ENCODE measurements at regions not wholly inside any gene's neighbourhood (a gene's known extent, or its start where the extent isn't known, plus 50 kb on each side); places are given as distances from the start of the nearest gene placed in this dataset.

DNA sequence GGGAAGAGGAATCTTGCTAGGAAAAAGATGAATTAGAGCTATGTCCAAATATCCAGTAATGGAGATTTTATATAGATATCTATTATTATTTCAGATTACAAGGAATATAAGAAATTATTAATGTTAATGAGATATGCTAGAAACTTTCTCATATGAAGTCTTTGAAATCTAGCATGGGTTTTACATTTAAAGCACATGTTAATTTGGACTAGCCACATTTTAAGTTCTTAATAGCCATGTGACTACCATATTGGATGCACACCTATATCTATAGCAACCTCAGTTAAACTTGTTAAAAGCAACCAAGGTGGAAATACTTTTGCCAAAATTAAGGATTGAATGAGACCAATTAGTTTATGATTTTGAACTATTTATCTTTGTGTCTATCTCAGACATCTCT is 86.7 kb upstream of the CNTNAP4 start:
- TF ChIP-seq, protein P1, sequence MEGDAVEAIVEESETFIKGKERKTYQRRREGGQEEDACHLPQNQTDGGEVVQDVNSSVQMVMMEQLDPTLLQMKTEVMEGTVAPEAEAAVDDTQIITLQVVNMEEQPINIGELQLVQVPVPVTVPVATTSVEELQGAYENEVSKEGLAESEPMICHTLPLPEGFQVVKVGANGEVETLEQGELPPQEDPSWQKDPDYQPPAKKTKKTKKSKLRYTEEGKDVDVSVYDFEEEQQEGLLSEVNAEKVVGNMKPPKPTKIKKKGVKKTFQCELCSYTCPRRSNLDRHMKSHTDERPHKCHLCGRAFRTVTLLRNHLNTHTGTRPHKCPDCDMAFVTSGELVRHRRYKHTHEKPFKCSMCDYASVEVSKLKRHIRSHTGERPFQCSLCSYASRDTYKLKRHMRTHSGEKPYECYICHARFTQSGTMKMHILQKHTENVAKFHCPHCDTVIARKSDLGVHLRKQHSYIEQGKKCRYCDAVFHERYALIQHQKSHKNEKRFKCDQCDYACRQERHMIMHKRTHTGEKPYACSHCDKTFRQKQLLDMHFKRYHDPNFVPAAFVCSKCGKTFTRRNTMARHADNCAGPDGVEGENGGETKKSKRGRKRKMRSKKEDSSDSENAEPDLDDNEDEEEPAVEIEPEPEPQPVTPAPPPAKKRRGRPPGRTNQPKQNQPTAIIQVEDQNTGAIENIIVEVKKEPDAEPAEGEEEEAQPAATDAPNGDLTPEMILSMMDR (IDR thresholded peaks at IDR 0.05) = no peak
- no peak for TF ChIP-seq EZH2 (IDR thresholded peaks at IDR 0.05; ENCODE audit: borderline replicate concordance, insufficient read depth, low read depth, low read length, poor library complexity, severe bottlenecking)

Data from B cell (primary cell).